Left ventricle myocardium inferior (tissue), 1 donor: ENCODE measurements at regions not wholly inside any gene's neighbourhood (a gene's known extent, or its start where the extent isn't known, plus 50 kb on each side); places are given as distances from the start of the nearest gene placed in this dataset.

ENCODE experiments used
- DNase-seq: peaks from one replicate; pipeline ENCODE4 v3.0.0-alpha.2; 2020
- H3K27ac ChIP-seq: fragments of 200-600 bp; replicated peaks from 2 replicates; pipeline ENCODE4 v1.8.0; 2021
- H3K27me3 ChIP-seq: fragments of 200-600 bp; 2 replicates; pipeline ENCODE4 v1.8.0; 2021; ENCODE audit warnings: low read depth
- H3K36me3 ChIP-seq: fragments of 200-600 bp; 2 replicates; pipeline ENCODE4 v1.8.0; 2021
- H3K4me1 ChIP-seq: fragments of 200-600 bp; 2 replicates; pipeline ENCODE4 v1.8.0; 2021
- H3K4me3 ChIP-seq: fragments of 200-600 bp; 2 replicates; pipeline ENCODE4 v1.8.0; 2021; ENCODE audit warnings: mild to moderate bottlenecking, moderate library complexity
- H3K9me3 ChIP-seq: fragments of 200-600 bp; replicated peaks from 2 replicates; pipeline ENCODE4 v1.8.0; 2021
- intact Hi-C: fragments of 100-400 bp; cut with micrococcal nuclease; formaldehyde crosslinking; loops from one replicate; pipeline ENCODE4 v1.11.0; 2022
- TF ChIP-seq, protein P1 (sequence below): fragments of 200-600 bp; IDR thresholded peaks from 2 replicates; pipeline ENCODE4 v1.8.0; 2021; ENCODE audit warnings: antibody characterized with exemption, mild to moderate bottlenecking, borderline replicate concordance
- donor health status: DM: no; HTN: yes; CAD: no; lungs with severe emphysema.

DNA sequence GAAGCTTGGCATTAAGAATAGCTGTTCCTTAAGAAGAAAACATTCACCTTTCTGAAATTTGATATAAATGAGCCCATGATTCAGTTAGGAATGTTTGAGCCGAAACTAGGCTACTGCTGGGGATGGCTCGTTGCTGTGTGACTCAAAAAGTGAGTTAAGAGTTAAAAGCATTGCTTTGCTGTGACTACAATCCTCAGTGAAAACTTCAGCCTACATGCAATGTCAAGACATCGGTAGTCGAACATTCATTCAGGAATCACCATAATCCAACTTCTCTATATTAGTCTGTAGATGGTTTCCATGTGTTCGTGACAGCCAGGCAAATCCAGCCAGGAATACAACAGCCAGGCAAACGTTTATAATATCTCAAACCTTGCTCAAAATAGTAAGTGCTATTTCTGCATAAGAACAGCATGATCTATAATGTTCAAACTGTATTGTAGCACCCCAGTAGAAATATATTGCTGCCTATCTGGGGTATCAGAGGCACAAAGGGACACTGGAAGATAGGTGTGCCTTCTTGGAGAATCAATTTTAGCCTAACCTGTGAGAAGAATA, 1225.1 kb downstream of the CDH8 start:
- H3K9me3 ChIP-seq = peaks cover 18% of the 10 kb centered on the region
- no peaks in the 10 kb centered on the region for H3K27me3 ChIP-seq
- no peak overlapping the region for H3K4me3 ChIP-seq
- H3K4me1 ChIP-seq = peaks cover 22% of the 10 kb centered on the region
- peak overlapping the region; percentile 73 for H3K27ac ChIP-seq
- intact Hi-C loops = no loop called here
- TF ChIP-seq, protein P1, sequence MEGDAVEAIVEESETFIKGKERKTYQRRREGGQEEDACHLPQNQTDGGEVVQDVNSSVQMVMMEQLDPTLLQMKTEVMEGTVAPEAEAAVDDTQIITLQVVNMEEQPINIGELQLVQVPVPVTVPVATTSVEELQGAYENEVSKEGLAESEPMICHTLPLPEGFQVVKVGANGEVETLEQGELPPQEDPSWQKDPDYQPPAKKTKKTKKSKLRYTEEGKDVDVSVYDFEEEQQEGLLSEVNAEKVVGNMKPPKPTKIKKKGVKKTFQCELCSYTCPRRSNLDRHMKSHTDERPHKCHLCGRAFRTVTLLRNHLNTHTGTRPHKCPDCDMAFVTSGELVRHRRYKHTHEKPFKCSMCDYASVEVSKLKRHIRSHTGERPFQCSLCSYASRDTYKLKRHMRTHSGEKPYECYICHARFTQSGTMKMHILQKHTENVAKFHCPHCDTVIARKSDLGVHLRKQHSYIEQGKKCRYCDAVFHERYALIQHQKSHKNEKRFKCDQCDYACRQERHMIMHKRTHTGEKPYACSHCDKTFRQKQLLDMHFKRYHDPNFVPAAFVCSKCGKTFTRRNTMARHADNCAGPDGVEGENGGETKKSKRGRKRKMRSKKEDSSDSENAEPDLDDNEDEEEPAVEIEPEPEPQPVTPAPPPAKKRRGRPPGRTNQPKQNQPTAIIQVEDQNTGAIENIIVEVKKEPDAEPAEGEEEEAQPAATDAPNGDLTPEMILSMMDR = no peak
- no peak for DNase-seq
- H3K36me3 ChIP-seq = no peaks in the 10 kb centered on the region

DNA sequence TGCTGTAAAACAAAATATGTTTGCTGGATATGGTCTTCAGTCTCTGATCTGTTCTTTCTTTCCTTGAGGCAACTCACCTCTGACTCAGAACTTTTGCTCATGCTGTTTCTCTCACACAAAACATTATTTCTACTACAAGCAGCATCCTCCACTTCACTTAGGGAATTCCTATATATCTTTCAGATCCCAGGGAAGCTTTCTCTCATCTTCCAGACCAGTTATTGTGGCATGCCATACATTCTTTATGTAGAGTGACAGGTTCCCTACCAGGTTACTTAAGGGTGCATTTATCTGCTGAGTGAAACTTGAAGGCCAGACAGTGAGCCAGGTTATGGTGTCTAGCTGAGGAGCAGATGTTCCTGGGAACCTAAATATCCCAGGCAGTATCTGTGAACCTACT, 1226.0 kb downstream of the CDH8 start:
- Histone ChIP-seq H3K27ac (peak overlapping the region; percentile 73), H3K4me1 (peaks cover 17% of the 10 kb centered on the region), H3K27me3 (no peaks in the 10 kb centered on the region), H3K4me3 (no peak overlapping the region), H3K9me3 (peaks cover 26% of the 10 kb centered on the region), H3K36me3 (no peaks in the 10 kb centered on the region)
- intact Hi-C loops = no loop called here
- no peak for DNase-seq
- TF ChIP-seq, protein P1 = no peak

DNA sequence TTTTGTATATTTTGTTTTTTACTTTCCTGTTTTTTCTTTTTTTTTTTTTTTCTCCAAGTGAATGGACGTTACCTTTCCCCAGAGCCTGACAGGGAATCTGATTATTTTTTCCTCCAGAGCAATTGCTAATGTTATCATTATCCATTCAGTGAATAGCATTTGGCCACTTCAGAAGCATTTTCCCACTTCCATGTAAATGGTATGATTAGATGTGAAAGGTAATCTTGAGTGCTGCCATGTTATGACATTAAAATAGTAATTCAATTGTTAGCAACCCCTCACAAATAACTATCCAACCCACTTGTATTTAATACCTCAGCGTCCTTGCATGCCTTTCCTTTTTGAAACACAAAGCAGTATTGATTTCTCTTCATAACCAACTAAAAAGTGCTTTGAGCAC, 1243.8 kb downstream of the CDH8 start:
- TF ChIP-seq, protein P1 = no peak
- Histone ChIP-seq H3K4me1 (no peaks in the 10 kb centered on the region), H3K27me3 (no peaks in the 10 kb centered on the region), H3K4me3 (no peak overlapping the region), H3K36me3 (no peaks in the 10 kb centered on the region), H3K9me3 (no peaks in the 10 kb centered on the region), H3K27ac (no peak overlapping the region)
- intact Hi-C loops = no loop called here
- no peak for DNase-seq

- no peak for DNase-seq
- H3K27ac ChIP-seq = no peak overlapping the region
- no peaks in the 10 kb centered on the region for H3K4me1 ChIP-seq
- no peaks in the 10 kb centered on the region for H3K36me3 ChIP-seq
- no peaks in the 10 kb centered on the region for H3K27me3 ChIP-seq
- TF ChIP-seq, protein P1 = no peak
- no peak overlapping the region for H3K4me3 ChIP-seq
- H3K9me3 ChIP-seq = no peaks in the 10 kb centered on the region
- intact Hi-C loops = no loop called here
Observed at GRCh38 chr16:60788631-60789030, 1247.6 kb downstream of the CDH8 start.

DNA sequence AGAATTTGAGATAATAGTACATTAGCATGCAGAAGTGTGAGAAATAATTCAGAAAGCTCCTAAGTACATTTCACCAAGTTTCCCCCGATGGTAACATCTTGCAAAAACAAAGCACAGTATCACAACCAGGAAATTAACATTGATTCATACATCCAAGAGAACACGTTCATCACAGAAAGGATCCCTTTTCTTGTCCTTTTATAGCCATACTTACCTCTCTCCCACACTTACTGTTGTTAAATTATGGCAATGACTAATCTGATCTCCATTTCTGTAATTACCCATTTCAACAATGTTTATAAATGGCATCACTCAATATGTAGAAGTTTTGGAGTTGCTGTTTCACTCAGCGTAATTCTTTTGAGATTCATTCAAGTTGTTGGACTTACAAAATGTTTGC, 1260.0 kb downstream of the CDH8 start:
- DNase-seq = no peak
- Histone ChIP-seq H3K27me3 (no peaks in the 10 kb centered on the region), H3K4me1 (no peaks in the 10 kb centered on the region), H3K27ac (no peak overlapping the region), H3K4me3 (no peak overlapping the region), H3K9me3 (peaks cover 3% of the 10 kb centered on the region), H3K36me3 (no peaks in the 10 kb centered on the region)
- intact Hi-C loops = no loop called here
- TF ChIP-seq, protein P1 = no peak
